ENCODE measurements at regions not wholly inside any gene's neighbourhood (a gene's known extent, or its start where the extent isn't known, plus 50 kb on each side); places are given as distances from the start of the nearest gene placed in this dataset.

GRCh38 chr15:69737916-69738315 is 285.3 kb downstream of the RPLP1 start:
- H3K4me2 ChIP-seq (ENCODE audit: low read depth, low read length), result no peak overlapping the region
- no peaks in the 10 kb centered on the region for H3K36me3 ChIP-seq (replicated peaks; ENCODE audit: insufficient read depth, low read length)
- H4K20me1 ChIP-seq (ENCODE audit: insufficient read depth, low read length), result no peaks in the 10 kb centered on the region
- no peaks in the 10 kb centered on the region for H3K27me3 ChIP-seq (replicated peaks; ENCODE audit: insufficient read depth, low read length)
- no peaks in the 10 kb centered on the region for H3K4me1 ChIP-seq (ENCODE audit: low read length)
- no peak for TF ChIP-seq EZH2phosphoT487 (IDR thresholded peaks at IDR 0.05; ENCODE audit: low read length)
- TF ChIP-seq EZH2 (optimal IDR thresholded peaks at IDR 0.05; ENCODE audit: low read depth, low read length), result no peak
- TF ChIP-seq, protein P1, sequence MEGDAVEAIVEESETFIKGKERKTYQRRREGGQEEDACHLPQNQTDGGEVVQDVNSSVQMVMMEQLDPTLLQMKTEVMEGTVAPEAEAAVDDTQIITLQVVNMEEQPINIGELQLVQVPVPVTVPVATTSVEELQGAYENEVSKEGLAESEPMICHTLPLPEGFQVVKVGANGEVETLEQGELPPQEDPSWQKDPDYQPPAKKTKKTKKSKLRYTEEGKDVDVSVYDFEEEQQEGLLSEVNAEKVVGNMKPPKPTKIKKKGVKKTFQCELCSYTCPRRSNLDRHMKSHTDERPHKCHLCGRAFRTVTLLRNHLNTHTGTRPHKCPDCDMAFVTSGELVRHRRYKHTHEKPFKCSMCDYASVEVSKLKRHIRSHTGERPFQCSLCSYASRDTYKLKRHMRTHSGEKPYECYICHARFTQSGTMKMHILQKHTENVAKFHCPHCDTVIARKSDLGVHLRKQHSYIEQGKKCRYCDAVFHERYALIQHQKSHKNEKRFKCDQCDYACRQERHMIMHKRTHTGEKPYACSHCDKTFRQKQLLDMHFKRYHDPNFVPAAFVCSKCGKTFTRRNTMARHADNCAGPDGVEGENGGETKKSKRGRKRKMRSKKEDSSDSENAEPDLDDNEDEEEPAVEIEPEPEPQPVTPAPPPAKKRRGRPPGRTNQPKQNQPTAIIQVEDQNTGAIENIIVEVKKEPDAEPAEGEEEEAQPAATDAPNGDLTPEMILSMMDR (IDR thresholded peaks at IDR 0.05; ENCODE audit: low read length), result no peak
- H3K9me3 ChIP-seq (replicated peaks; ENCODE audit: insufficient read depth, low read length), result no peaks in the 10 kb centered on the region
- H3K9me2 ChIP-seq (replicated peaks; ENCODE audit: insufficient read depth, low read length), result no peaks in the 10 kb centered on the region
- H3K27ac ChIP-seq (ENCODE audit: low read length), result no peak overlapping the region
- H3K79me2 ChIP-seq (ENCODE audit: low read length), result no peaks in the 10 kb centered on the region
- no peak for DNase-seq
- H3F3A ChIP-seq (ENCODE audit: insufficient read depth, low read length), result no peaks in the 10 kb centered on the region
- no peak overlapping the region for H3K9ac ChIP-seq (ENCODE audit: low read length)
- no peak overlapping the region for H3K4me3 ChIP-seq (ENCODE audit: low read length)
- H2AFZ ChIP-seq (ENCODE audit: low read length), result no peak overlapping the region

DNA sequence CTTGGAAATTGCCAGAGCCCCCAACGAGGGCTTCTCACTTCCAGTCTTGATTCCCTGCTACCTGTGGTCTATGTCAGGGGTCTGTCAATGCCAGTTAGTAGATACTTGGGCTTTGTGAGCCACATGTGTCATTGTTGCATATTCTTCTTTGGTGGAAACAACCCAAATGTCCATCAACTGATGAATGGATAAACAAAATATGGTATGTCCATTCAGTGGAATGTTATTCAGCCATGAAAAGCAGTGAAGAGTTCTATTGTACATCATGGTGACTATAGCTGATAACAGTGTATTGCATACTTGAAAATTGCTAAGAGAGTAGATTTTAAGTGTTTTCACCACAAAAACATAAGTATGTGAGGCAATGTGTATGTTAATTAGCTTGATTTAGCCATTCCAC is 288.1 kb downstream of the RPLP1 start:
- H3K27ac ChIP-seq (ENCODE audit: low read length), result no peak overlapping the region
- TF ChIP-seq, protein P1 (IDR thresholded peaks at IDR 0.05; ENCODE audit: low read length), result no peak
- TF ChIP-seq EZH2 (optimal IDR thresholded peaks at IDR 0.05; ENCODE audit: low read depth, low read length), result no peak
- no peak for TF ChIP-seq EZH2phosphoT487 (IDR thresholded peaks at IDR 0.05; ENCODE audit: low read length)

GRCh38 chr15:69742361-69742760 is 289.7 kb downstream of the RPLP1 start:
- H3K27me3 ChIP-seq (replicated peaks; ENCODE audit: insufficient read depth, low read length), result no peaks in the 10 kb centered on the region
- no peak overlapping the region for H3K27ac ChIP-seq (ENCODE audit: low read length)
- TF ChIP-seq EZH2 (optimal IDR thresholded peaks at IDR 0.05; ENCODE audit: low read depth, low read length), result no peak
- TF ChIP-seq, protein P1 (IDR thresholded peaks at IDR 0.05; ENCODE audit: low read length), result no peak
- no peak for TF ChIP-seq EZH2phosphoT487 (IDR thresholded peaks at IDR 0.05; ENCODE audit: low read length)

More for the DNA sequence above, 288.1 kb downstream of the RPLP1 start:
- no peak for DNase-seq
- no peaks in the 10 kb centered on the region for H3K4me1 ChIP-seq (ENCODE audit: low read length)
- no peaks in the 10 kb centered on the region for H3K36me3 ChIP-seq (replicated peaks; ENCODE audit: insufficient read depth, low read length)
- no peaks in the 10 kb centered on the region for H3K27me3 ChIP-seq (replicated peaks; ENCODE audit: insufficient read depth, low read length)
- H3K9me3 ChIP-seq (replicated peaks; ENCODE audit: insufficient read depth, low read length), result no peaks in the 10 kb centered on the region
- no peaks in the 10 kb centered on the region for H3K9me2 ChIP-seq (replicated peaks; ENCODE audit: insufficient read depth, low read length)
- H4K20me1 ChIP-seq (ENCODE audit: insufficient read depth, low read length), result no peaks in the 10 kb centered on the region
- no peak overlapping the region for H3K9ac ChIP-seq (ENCODE audit: low read length)
- H3K4me3 ChIP-seq (ENCODE audit: low read length), result no peak overlapping the region
- no peaks in the 10 kb centered on the region for H3F3A ChIP-seq (ENCODE audit: insufficient read depth, low read length)
- H3K4me2 ChIP-seq (ENCODE audit: low read depth, low read length), result no peak overlapping the region
- H2AFZ ChIP-seq (ENCODE audit: low read length), result no peak overlapping the region
- no peaks in the 10 kb centered on the region for H3K79me2 ChIP-seq (ENCODE audit: low read length)

More at GRCh38 chr15:69742361-69742760, 289.7 kb downstream of the RPLP1 start:
- H3K36me3 ChIP-seq (replicated peaks; ENCODE audit: insufficient read depth, low read length), result no peaks in the 10 kb centered on the region
- H2AFZ ChIP-seq (ENCODE audit: low read length), result no peak overlapping the region
- no peak overlapping the region for H3K9ac ChIP-seq (ENCODE audit: low read length)
- no peak overlapping the region for H3K4me2 ChIP-seq (ENCODE audit: low read depth, low read length)
- H4K20me1 ChIP-seq (ENCODE audit: insufficient read depth, low read length), result no peaks in the 10 kb centered on the region
- no peaks in the 10 kb centered on the region for H3K9me2 ChIP-seq (replicated peaks; ENCODE audit: insufficient read depth, low read length)
- H3K4me1 ChIP-seq (ENCODE audit: low read length), result no peaks in the 10 kb centered on the region
- no peak overlapping the region for H3K4me3 ChIP-seq (ENCODE audit: low read length)
- no peaks in the 10 kb centered on the region for H3F3A ChIP-seq (ENCODE audit: insufficient read depth, low read length)
- no peak for DNase-seq
- no peaks in the 10 kb centered on the region for H3K79me2 ChIP-seq (ENCODE audit: low read length)
- no peaks in the 10 kb centered on the region for H3K9me3 ChIP-seq (replicated peaks; ENCODE audit: insufficient read depth, low read length)

All from MM.1S (cell line).